GM21576 (cell line): ENCODE measurements at regions not wholly inside any gene's neighbourhood (a gene's known extent, or its start where the extent isn't known, plus 50 kb on each side); places are given as distances from the start of the nearest gene placed in this dataset.

Experiments used
- ATAC-seq: cut with Tn5 transposase; IDR thresholded peaks from one replicate; pipeline ENCODE4 v1.9.1; 2021; ENCODE audit warnings: mild to moderate bottlenecking, moderate library complexity; ENCODE audit not compliant: unreplicated experiment

- no peak for ATAC-seq
These were observed 673.0 kb downstream of the USP25 start for GRCh38 chr21:16402752-16403151.

GRCh38 chr21:16404776-16405175 is 675.0 kb downstream of the USP25 start:
- ATAC-seq: no peak

DNA sequence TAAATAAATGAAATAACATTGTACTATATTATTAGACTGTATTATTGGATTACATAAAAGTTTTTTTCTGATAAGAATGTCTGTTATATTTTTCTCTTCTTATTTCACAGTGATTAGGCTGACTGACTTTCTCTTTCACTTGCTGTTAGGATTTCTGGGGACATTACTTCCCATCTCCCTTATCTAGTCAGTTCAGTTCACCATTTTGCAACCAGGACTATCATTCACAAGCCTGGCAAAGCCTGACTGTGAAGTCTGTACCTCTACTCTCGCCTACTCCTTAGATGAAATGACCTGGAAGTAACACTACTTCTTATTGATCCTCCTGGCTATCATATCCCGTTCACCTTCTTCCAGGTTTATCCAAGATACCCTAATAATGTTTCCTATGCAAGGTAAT is 676.6 kb downstream of the USP25 start:
- ATAC-seq: no peak

GRCh38 chr21:16407403-16408240 is 677.8 kb downstream of the USP25 start:
- no peak for ATAC-seq

GRCh38 chr21:16408280-16408679 is 678.5 kb downstream of the USP25 start:
- ATAC-seq: no peak

GRCh38 chr21:16409352-16409751 is 679.6 kb downstream of the USP25 start:
- ATAC-seq: no peak

GRCh38 chr21:16418226-16418625 is 688.4 kb downstream of the USP25 start:
- no peak for ATAC-seq

- ATAC-seq: no peak
These were observed 688.9 kb downstream of the USP25 start for GRCh38 chr21:16418642-16419041.

GRCh38 chr21:16419188-16419921 is 689.6 kb downstream of the USP25 start:
- no peak for ATAC-seq

DNA sequence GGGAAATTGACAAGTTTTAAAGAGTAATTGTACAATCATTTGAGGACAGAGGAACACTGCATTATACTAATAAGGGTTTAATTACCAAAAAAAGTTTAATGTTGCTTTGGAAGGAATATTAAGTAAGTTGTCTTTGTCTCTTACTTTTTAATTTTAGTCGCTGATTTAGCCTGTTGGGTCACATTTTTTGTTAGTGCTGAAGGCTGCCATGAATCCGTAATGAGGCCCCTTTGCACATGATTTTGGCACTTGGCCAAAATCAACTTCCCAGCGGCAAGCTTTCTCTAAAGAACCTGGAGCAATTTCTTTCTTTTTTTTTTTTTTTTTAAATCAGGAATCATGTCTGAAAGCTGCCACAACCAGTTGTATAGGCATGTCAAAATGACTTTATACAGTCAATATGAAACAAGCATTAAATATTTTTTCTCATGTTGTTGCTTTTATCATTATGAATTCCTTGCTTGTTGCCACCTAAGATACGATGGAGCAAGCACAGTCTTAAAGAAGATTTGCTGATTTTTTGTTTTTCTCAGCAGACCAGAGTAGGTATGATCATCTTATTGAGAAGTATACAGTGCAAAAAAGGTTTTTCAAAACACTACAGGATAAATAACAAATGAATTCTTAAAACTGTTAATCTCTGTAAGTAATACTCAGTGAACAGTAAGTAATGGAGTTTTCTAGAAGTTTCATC is 690.4 kb downstream of the USP25 start:
- ATAC-seq: no peak

DNA sequence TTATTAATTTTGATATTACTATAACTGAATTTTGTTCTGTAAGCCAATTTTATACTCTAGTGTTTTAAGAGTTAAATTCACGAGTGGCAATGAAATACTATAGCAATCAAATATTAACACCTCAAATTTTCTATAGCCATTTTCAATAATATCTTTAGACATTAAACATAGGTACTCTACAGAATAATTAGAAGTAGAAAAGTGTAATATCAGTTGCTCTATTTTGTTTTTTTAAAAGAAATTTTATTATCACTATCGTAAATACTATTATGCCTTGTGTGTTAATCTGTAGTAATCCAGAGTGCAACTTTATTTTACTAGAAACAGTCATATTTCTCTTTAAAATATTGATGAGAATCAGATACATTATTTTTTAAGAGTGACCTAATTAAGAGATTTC is 691.2 kb downstream of the USP25 start:
- no peak for ATAC-seq

- no peak for ATAC-seq
These were observed 692.2 kb downstream of the USP25 start for GRCh38 chr21:16421965-16422364.

GRCh38 chr21:16422702-16423101 is 692.9 kb downstream of the USP25 start:
- no peak for ATAC-seq

DNA sequence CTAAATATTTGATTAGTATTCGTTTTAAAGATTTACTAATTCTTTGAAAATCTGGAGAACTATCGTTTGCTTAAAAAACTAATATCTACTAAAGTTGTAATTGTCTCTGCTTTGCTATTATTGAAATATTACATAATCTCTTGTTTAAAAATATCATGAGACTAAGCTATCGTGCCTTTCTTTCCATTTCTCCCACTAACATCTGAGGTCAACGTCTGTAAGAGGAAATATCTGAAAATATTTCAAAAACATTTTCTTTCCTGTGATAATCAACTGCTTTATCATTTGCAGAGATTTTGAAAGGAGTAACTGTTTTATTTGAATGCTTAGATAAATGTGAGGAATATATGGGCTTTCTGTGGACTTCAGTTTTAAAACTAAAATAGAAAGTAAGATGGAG is 694.1 kb downstream of the USP25 start:
- no peak for ATAC-seq

DNA sequence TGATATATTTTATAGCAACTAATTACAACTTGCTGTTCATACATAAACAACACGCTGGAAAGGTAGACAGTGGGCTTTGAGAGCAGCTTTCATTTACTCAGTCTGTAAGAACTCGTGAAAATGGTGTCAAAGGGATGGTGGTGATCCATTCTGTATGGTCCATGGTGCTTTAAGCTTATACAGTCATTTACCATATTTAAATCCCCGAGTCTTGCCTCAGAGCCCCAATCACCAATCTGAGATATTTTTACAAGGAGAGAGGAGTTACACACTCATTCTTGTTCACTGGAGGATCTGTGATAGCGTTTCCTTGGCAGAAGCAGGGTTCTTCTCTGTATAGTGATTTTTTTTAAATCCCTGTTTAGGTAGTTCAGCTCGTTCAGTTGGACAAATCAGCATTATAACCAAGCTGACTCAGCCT is 694.6 kb downstream of the USP25 start:
- ATAC-seq: no peak

- ATAC-seq: no peak
These were observed 695.6 kb downstream of the USP25 start for GRCh38 chr21:16425376-16425775.

DNA sequence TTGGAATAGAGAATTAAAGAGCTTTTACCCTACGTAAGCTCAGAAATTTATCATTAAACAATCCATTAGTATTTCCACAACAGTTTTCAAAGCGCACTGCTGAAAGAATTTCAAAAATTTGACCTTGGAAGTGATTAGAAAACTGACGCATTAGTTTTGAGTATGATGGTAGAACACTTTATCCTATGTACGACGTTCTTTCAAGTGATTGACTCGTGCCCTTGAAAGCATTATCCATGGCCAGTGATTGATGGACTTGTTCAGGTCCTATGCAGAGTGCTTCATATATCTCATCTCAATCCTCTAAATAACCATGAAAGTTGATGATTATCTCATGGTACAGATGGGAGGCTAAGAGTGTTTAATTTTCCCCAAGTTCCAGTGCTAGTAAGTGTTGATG is 697.2 kb downstream of the USP25 start:
- ATAC-seq: no peak

GRCh38 chr21:16427587-16428087 is 697.9 kb downstream of the USP25 start:
- no peak for ATAC-seq

DNA sequence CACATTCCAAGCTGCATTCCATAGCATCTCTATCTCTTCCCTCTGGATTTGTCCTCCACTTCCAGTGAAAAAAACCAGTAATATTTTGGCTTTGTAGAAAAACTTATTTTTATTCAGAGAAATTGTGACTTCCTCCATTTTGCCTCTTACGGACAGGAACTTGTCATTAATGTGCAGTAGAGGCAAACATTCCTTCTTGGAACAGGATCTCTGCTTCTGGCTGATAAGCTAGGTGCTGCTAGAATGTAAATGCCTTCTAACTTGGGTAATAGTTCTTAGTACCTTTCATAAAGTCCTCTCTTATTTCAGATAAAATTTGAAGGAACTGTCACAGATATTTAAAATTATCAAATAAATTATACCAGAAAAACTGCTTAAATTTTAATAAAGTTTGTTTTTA is 707.8 kb downstream of the USP25 start:
- no peak for ATAC-seq

DNA sequence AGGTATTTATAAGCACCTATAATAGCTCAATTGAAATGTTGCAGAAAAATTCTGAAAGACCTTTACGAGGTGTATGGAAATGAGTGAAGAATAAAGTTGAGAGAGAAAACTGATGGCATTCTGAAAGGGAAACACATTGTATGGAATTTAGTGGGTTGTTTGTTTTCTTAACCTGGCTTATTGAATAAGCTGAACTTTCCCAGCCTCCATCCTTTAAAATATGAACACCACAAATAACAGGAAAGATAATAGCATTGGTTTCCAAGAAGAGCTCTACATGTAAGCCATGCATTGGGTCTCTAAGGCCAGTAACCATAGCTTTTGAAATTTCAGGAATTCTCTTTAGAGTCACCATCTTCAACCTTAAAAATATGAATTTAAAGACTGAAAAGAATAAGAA is 709.0 kb downstream of the USP25 start:
- ATAC-seq: no peak

- no peak for ATAC-seq
These were observed 712.0 kb downstream of the USP25 start for GRCh38 chr21:16441789-16442188.

- ATAC-seq: no peak
These were observed 724.6 kb downstream of the USP25 start for GRCh38 chr21:16454399-16454798.
